Left lung (tissue), 4 donors: ENCODE measurements at regions not wholly inside any gene's neighbourhood (a gene's known extent, or its start where the extent isn't known, plus 50 kb on each side); places are given as distances from the start of the nearest gene placed in this dataset.

Source experiments
- ATAC-seq: fragments of 200-7000 bp; cut with Tn5 transposase; one replicate; pipeline ENCODE4 v1.9.1; 2020; ENCODE audit warnings: moderate library complexity
- DNase-seq, 4 donors: peaks; one replicate each; pipeline ENCODE4 v3.0.0-alpha.2; 2013 to 2020
- H3K27ac ChIP-seq, 2 donors: fragments of 200-600 bp; sonication (generic) in 1 of 2; one replicate each; pipeline versions ENCODE4 v1.5.0 to v1.8.0; 2020 to 2021
- H3K27me3 ChIP-seq, 2 donors: fragments of 200-600 bp; sonication (generic) in 1 of 2; one replicate each; pipeline versions ENCODE4 v1.5.0 to v1.8.0; 2020 to 2021
- H3K36me3 ChIP-seq, 2 donors: fragments of 200-600 bp; sonication (generic) in 1 of 2; one replicate each; pipeline versions ENCODE4 v1.5.0 to v1.8.0; 2020 to 2021
- H3K4me1 ChIP-seq, 2 donors: fragments of 200-600 bp; one replicate each; pipeline ENCODE4 v1.8.0; 2021
- H3K4me3 ChIP-seq, 2 donors: fragments of 200-600 bp; sonication (generic) in 1 of 2; one replicate each; pipeline versions ENCODE4 v1.5.0 to v1.8.0; 2020 to 2021; ENCODE audit warnings: mild to moderate bottlenecking in 1 of 2
- H3K9me3 ChIP-seq, 2 donors: fragments of 200-600 bp; sonication (generic) in 1 of 2; one replicate each; pipeline versions ENCODE4 v1.5.0 to v1.8.0; 2020 to 2021
- CTCF ChIP-seq, 2 donors: fragments of 200-600 bp; sonication (generic) in 1 of 2; IDR thresholded peaks; one replicate each; pipeline versions ENCODE4 v1.5.0 to v1.8.0; 2021; ENCODE audit warnings: antibody characterized with exemption in 2 of 2
- intact Hi-C, 2 donors: fragments of 100-400 bp; cut with DNase I; formaldehyde crosslinking; loops; one replicate each; pipeline versions ENCODE4 v1.11.2 to v1.14.2; 2022
- donor health status: DM: no; HTN: yes; CAD: no.
- donor health status: DM: no; HTN: no; CAD: no.

- no peak overlapping the region for H3K27ac ChIP-seq
- no peak for TF ChIP-seq CTCF (IDR thresholded peaks at IDR 0.05)
- intact Hi-C loops = no loop called here
Measured at GRCh38 chr16:35181422-35182030, 1722.1 kb downstream of the TP53TG3F start.

GRCh38 chr16:35182043-35182677 lies 1722.7 kb downstream of the TP53TG3F start:
- intact Hi-C loops = no loop called here
- peaks cover 0 to 37% of the 10 kb centered on the region in 2 donors for H3K9me3 ChIP-seq
- no peak overlapping the region for H3K27ac ChIP-seq
- TF ChIP-seq CTCF (IDR thresholded peaks at IDR 0.05) = no peak
- no peaks in the 10 kb centered on the region for H3K27me3 ChIP-seq
- H3K36me3 ChIP-seq = no peaks in the 10 kb centered on the region
- H3K4me3 ChIP-seq = no peak overlapping the region
- no peaks in the 10 kb centered on the region for H3K4me1 ChIP-seq
- no peak for ATAC-seq
- DNase-seq = no peak

More at GRCh38 chr16:35181422-35182030, 1722.1 kb downstream of the TP53TG3F start:
- Histone ChIP-seq H3K36me3 (no peaks in the 10 kb centered on the region), H3K4me3 (no peak overlapping the region), H3K4me1 (no peaks in the 10 kb centered on the region), H3K27me3 (no peaks in the 10 kb centered on the region), H3K9me3 (peaks cover 0 to 35% of the 10 kb centered on the region in 2 donors)
- DNase-seq = no peak
- no peak for ATAC-seq

- Histone ChIP-seq H3K4me1 (no peaks in the 10 kb centered on the region), H3K36me3 (no peaks in the 10 kb centered on the region), H3K27me3 (no peaks in the 10 kb centered on the region), H3K4me3 (no peak overlapping the region), H3K9me3 (peaks cover 0 to 38% of the 10 kb centered on the region in 2 donors), H3K27ac (no peak overlapping the region)
- DNase-seq (no peak), ATAC-seq (no peak)
- no peak for TF ChIP-seq CTCF (IDR thresholded peaks at IDR 0.05)
- intact Hi-C loops = no loop called here
Measured at GRCh38 chr16:35182943-35183550, 1723.6 kb downstream of the TP53TG3F start.

GRCh38 chr16:35184356-35184870 lies 1725.0 kb downstream of the TP53TG3F start:
- H3K27me3 ChIP-seq = no peaks in the 10 kb centered on the region
- no peak for TF ChIP-seq CTCF (IDR thresholded peaks at IDR 0.05)
- H3K4me1 ChIP-seq = no peaks in the 10 kb centered on the region
- H3K27ac ChIP-seq = no peak overlapping the region
- no peak for ATAC-seq
- intact Hi-C loops = no loop called here
- no peak overlapping the region for H3K4me3 ChIP-seq
- DNase-seq = no peak
- peaks cover 0 to 42% of the 10 kb centered on the region in 2 donors for H3K9me3 ChIP-seq
- no peaks in the 10 kb centered on the region for H3K36me3 ChIP-seq

GRCh38 chr16:35185366-35186044 lies 1726.1 kb downstream of the TP53TG3F start:
- DNase-seq (no peak), ATAC-seq (no peak)
- Histone ChIP-seq H3K9me3 (peaks cover 0 to 44% of the 10 kb centered on the region in 2 donors), H3K27ac (no peak overlapping the region), H3K36me3 (no peaks in the 10 kb centered on the region), H3K4me1 (no peaks in the 10 kb centered on the region), H3K4me3 (no peak overlapping the region), H3K27me3 (no peaks in the 10 kb centered on the region)
- TF ChIP-seq CTCF (IDR thresholded peaks at IDR 0.05) = no peak
- intact Hi-C loops = no loop called here
